Common myeloid progenitor, CD34-positive (primary cell): ENCODE measurements at regions not wholly inside any gene's neighbourhood (a gene's known extent, or its start where the extent isn't known, plus 50 kb on each side); places are given as distances from the start of the nearest gene placed in this dataset.
"Not testable (repeated sequence)": the region's sequence is repeated elsewhere in the genome, so short reads cannot be mapped to it uniquely, and the experiment has no call there.

Experiments used
- CTCF ChIA-PET: fragments of 350-600 bp; sonication (Branson Sonifier 250); formaldehyde crosslinking; loops from one replicate; lab custom pipeline; 2021; ENCODE audit warnings: antibody characterized with exemption; lab: Charles Lee
- POLR2A ChIA-PET: fragments of 350-600 bp; sonication (Branson Sonifier 250); formaldehyde crosslinking; loops from one replicate; lab custom pipeline; 2021; ENCODE audit warnings: antibody characterized with exemption; lab: Charles Lee
- DNase-seq, 3 donors: peaks; one replicate each; pipeline versions ENCODE4 v3.0.0 to v3.0.0-alpha.2; 2013
- H3K27ac ChIP-seq, 2 experiments: 1 replicate in 1 of 2; 2 replicates in 1 of 2; pipeline ENCODE4 v1.7.0; 2013; ENCODE audit warnings: inconsistent platforms in 2 of 2, low read length in 2 of 2, mild to moderate bottlenecking in 2 of 2, low read depth in 1 of 2, moderate library complexity in 1 of 2; ENCODE audit not compliant: severe bottlenecking in 2 of 2, insufficient read depth in 1 of 2, poor library complexity in 1 of 2
- H3K27me3 ChIP-seq, 5 experiments: replicated peaks in 2 of 5; 1 replicate in 3 of 5; 2 replicates in 2 of 5; pipeline versions ENCODE4 v1.6.1 to v1.7.0; 2013; ENCODE audit warnings: low read length in 4 of 5, mild to moderate bottlenecking in 2 of 5, moderate library complexity in 2 of 5, inconsistent platforms in 1 of 5; ENCODE audit not compliant: insufficient read depth in 5 of 5, control insufficient read depth in 4 of 5
- H3K36me3 ChIP-seq, 4 experiments: 1 replicate in 2 of 4; 2 replicates in 2 of 4; pipeline versions ENCODE4 v1.6.1 to v1.7.0; 2013; ENCODE audit warnings: low read length in 3 of 4, control low read depth in 1 of 4, mild to moderate bottlenecking in 1 of 4; ENCODE audit not compliant: control insufficient read depth in 4 of 4, insufficient read depth in 4 of 4
- H3K4me1 ChIP-seq, 4 experiments: 1 replicate in 3 of 4; 2 replicates in 1 of 4; pipeline versions ENCODE4 v1.6.1 to v1.7.1; 2013; ENCODE audit warnings: low read length in 3 of 4, mild to moderate bottlenecking in 3 of 4, control low read depth in 1 of 4, inconsistent platforms in 1 of 4, moderate library complexity in 1 of 4; ENCODE audit not compliant: control insufficient read depth in 4 of 4, insufficient read depth in 4 of 4; ENCODE audit errors: control extremely low read depth in 1 of 4
- H3K4me3 ChIP-seq, 7 experiments: 1 replicate in 4 of 7; 2 replicates in 3 of 7; pipeline versions ENCODE4 v1.5.1 to v1.7.0; 2013; ENCODE audit warnings: mild to moderate bottlenecking in 7 of 7, low read length in 6 of 7, moderate library complexity in 6 of 7, inconsistent platforms in 2 of 7, low read depth in 2 of 7, control low read depth in 1 of 7; ENCODE audit not compliant: insufficient read depth in 4 of 7, control insufficient read depth in 1 of 7; ENCODE audit errors: extremely low read depth in 1 of 7
- H3K9me3 ChIP-seq, 5 experiments: 1 replicate in 4 of 5; 2 replicates in 1 of 5; pipeline versions ENCODE4 v1.6.1 to v1.7.1; 2013; ENCODE audit warnings: low read length in 4 of 5, mild to moderate bottlenecking in 2 of 5, inconsistent platforms in 1 of 5, low read depth in 1 of 5, moderate library complexity in 1 of 5; ENCODE audit not compliant: control insufficient read depth in 4 of 5, insufficient read depth in 2 of 5; ENCODE audit errors: control extremely low read depth in 1 of 5
- WGBS: methylation state at CpG from one replicate; pipeline ENCODE4 v1.1.5; 2013; ENCODE audit not compliant: insufficient coverage; 5-methylcytosine and 5-hydroxymethylcytosine counted together

DNA sequence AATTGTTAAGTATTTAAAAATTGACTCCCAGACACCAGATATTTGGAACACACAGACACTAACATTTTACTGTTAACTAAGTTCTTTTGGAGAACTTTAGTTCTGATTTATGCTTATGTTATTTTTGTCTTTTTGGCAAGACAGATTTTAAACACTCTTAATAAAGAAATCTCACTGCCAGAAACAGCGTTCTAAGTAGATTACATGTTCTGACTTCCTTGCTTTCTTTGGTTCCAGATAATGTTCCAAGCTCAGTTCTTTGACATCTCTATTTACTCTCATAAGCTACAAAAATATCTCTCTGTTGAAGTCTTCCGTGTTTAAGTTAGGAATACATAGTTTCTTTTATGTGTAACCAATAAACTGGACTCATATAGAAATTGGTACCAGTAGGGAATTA, 1699.6 kb downstream of the OTOL1 start:
- Histone ChIP-seq H3K27me3 (no peaks in the 10 kb centered on the region), H3K4me3 (no peak overlapping the region), H3K4me1 (no peaks in the 10 kb centered on the region), H3K9me3 (no peaks in the 10 kb centered on the region), H3K36me3 (no peaks in the 10 kb centered on the region), H3K27ac (no peak overlapping the region)
- DNase-seq: no peak
- 100% methylated on average over 1 of the region's 2 CpGs for WGBS
- POLR2A ChIA-PET: no interaction called here
- CTCF ChIA-PET: no interaction called here

DNA sequence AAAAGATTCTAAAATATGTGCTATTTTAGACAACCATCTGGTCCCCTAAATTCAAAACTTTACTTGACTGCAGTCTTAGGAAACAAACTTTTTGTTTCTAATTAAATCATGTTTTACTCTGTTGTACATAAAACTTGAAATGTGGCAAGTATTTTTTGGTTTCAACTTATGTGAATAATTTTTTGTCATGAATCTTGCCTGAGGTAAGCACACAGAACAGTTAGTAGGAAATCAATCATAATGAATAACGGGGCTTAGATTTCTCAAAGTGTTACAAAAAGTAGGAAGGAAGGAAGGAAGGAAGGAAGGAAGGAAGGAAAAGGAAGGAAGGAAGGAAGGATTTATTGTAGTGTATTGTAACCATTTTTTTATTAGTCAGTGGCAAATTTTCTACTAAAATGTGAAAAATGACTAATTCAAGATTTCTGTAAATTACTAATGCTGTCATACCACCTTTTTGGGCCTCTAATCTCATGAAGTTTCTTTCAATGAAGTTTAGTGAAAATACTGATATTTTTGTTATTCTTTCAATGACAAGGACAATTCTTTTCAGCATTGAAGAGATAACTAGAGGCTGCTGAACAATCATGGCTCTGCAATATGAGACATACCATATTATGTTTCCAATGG, 1689.2 kb downstream of the OTOL1 start:
- H3K9me3 ChIP-seq: no peaks in the 10 kb centered on the region
- no peaks in the 10 kb centered on the region for H3K36me3 ChIP-seq
- ChIA-PET POLR2A (no interaction called here), CTCF (no interaction called here)
- H3K4me3 ChIP-seq: no peak overlapping the region
- H3K27ac ChIP-seq: no peak overlapping the region
- no peaks in the 10 kb centered on the region for H3K27me3 ChIP-seq
- 67% methylated on average over 1 of the region's 1 CpG for WGBS
- DNase-seq: no peak
- no peaks in the 10 kb centered on the region for H3K4me1 ChIP-seq

DNA sequence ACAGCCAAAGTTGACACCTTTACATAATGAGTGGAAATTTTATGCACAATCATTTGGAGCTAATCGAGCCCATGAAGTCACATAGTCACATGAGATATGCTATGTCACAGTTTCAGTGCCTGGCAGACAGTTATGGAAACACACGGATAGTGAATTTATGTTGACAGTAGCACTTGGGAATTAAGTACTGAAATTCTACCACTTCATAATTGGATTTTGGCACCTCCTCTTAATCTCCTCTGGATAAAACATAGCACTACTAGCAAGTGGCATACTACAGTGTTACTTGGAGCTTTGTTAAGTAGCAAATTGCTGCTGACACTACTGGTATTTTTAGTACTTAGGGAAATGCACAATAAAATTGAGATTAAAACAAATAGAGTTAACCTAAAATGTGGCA, 1679.4 kb downstream of the OTOL1 start:
- WGBS: 72% methylated on average over 2 of the region's 2 CpGs
- Histone ChIP-seq H3K27ac (no peak overlapping the region), H3K4me1 (no peaks in the 10 kb centered on the region), H3K27me3 (no peaks in the 10 kb centered on the region), H3K36me3 (no peaks in the 10 kb centered on the region), H3K9me3 (peaks cover 0 to 4% (median 0%) of the 10 kb centered on the region in 5 experiments), H3K4me3 (no peak overlapping the region)
- ChIA-PET CTCF (no interaction called here), POLR2A (no interaction called here)
- DNase-seq: no peak

DNA sequence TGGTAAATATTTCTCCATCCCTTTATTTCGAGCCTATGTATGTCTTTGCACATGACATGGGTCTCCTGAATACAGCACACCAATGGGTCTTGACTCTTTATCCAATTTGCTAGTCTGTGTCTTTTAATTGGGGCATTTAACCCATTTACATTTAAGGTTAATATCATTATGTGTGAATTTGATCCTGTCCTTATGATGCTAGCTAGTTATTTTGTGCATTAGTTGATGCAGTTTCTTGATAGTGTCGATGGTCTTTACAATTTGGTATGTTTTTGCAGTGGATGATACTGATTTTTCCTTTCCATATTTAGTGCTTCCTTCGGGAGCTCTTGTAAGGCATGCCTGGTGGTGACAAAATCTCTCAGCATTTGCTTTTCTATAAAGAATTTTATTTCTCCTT, 1675.9 kb downstream of the OTOL1 start:
- WGBS: 100% methylated on average over 1 of the region's 3 CpGs
- H3K9me3 ChIP-seq, H3K4me3 ChIP-seq, POLR2A ChIA-PET, DNase-seq, CTCF ChIA-PET, H3K4me1 ChIP-seq, H3K27ac ChIP-seq, H3K36me3 ChIP-seq, H3K27me3 ChIP-seq: not testable (repeated sequence)

DNA sequence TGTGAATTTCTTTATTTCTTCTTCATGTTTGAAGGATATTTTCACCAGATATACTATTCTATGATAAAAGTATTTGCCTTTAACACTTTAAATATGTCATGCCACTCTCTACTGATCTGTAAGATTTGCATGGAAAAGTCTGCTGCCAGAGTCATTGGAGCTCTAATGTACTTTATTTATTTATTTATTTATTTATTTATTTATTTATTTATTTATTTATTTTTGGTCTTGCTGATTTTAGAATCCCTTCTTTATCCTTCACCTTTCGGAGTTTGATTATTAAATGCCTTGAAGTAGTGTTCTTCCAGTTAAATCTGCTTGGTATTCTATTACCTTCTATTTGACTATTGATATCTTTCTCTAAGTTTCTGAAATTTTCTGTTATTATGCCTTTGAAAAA, 1669.6 kb downstream of the OTOL1 start:
- Histone ChIP-seq H3K4me1 (no peaks in the 10 kb centered on the region), H3K4me3 (no peak overlapping the region), H3K36me3 (no peaks in the 10 kb centered on the region), H3K27ac (no peak overlapping the region), H3K9me3 (peaks cover 0 to 1% (median 0%) of the 10 kb centered on the region in 5 experiments), H3K27me3 (no peaks in the 10 kb centered on the region)
- no CpG with 5 or more reads among the region's 1 CpG for WGBS
- ChIA-PET POLR2A (no interaction called here), CTCF (no interaction called here)
- no peak for DNase-seq

DNA sequence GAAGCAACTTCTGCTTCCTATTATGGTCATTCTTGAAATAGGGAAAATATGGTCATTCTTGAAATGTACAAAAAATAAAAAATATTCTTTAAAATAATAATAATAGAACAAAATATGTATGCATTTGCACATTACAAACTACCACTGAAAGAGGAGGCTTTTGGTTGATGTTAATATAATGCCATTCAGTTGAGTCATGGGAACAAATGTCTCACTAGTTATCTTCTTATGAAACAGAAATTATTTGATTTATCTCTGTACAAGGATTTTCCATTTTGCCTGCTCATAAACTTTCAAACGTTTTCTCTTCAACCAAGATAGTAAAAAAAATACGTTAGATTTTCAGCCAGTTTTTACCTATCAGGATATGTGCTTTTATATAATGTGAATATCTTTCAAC, 1662.7 kb downstream of the OTOL1 start:
- Histone ChIP-seq H3K4me3 (no peak overlapping the region), H3K27ac (no peak overlapping the region), H3K27me3 (no peaks in the 10 kb centered on the region), H3K36me3 (no peaks in the 10 kb centered on the region), H3K4me1 (no peaks in the 10 kb centered on the region), H3K9me3 (peaks cover 0 to 2% (median 0%) of the 10 kb centered on the region in 5 experiments)
- ChIA-PET CTCF (no interaction called here), POLR2A (no interaction called here)
- WGBS: no CpG with 5 or more reads among the region's 2 CpGs
- no peak for DNase-seq

DNA sequence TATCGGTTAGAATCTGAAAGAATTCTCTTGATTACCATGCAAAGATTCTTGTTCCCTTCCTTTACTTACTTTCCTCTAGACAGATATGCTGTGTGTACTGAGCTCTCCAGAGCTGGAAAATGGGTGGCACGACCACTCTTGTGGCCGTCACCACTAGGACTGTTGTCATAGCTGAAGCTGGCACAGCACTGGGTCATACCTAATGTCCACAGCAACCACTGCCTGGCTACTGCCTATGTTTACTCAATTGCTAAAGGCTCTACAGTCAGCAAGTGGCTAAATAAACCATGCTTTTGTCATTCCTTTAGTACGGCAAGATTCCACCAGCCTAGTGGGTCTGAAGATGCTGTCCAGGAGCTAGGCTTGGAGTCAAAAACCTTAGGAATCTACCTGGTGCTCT, 1643.0 kb downstream of the OTOL1 start:
- 93% methylated on average over 4 of the region's 4 CpGs for WGBS
- POLR2A ChIA-PET: no interaction called here
- CTCF ChIA-PET: no interaction called here
- no peak for DNase-seq
- Histone ChIP-seq H3K27ac (no peak overlapping the region), H3K36me3 (no peaks in the 10 kb centered on the region), H3K4me3 (no peak overlapping the region), H3K27me3 (no peaks in the 10 kb centered on the region), H3K4me1 (no peaks in the 10 kb centered on the region), H3K9me3 (no peaks in the 10 kb centered on the region)
